GM21423 (cell line): ENCODE measurements at regions not wholly inside any gene's neighbourhood (a gene's known extent, or its start where the extent isn't known, plus 50 kb on each side); places are given as distances from the start of the nearest gene placed in this dataset.
"Not testable (repeated sequence)": the region's sequence is repeated elsewhere in the genome, so short reads cannot be mapped to it uniquely, and the experiment has no call there.

ENCODE experiments used
- ATAC-seq: cut with Tn5 transposase; IDR thresholded peaks from one replicate; pipeline ENCODE4 v1.9.1; 2021; ENCODE audit warnings: mild to moderate bottlenecking, moderate library complexity; ENCODE audit not compliant: unreplicated experiment

GRCh38 chr6:62819640-62820039, 391.6 kb upstream of the FKBP1C start:
- no peak for ATAC-seq

DNA sequence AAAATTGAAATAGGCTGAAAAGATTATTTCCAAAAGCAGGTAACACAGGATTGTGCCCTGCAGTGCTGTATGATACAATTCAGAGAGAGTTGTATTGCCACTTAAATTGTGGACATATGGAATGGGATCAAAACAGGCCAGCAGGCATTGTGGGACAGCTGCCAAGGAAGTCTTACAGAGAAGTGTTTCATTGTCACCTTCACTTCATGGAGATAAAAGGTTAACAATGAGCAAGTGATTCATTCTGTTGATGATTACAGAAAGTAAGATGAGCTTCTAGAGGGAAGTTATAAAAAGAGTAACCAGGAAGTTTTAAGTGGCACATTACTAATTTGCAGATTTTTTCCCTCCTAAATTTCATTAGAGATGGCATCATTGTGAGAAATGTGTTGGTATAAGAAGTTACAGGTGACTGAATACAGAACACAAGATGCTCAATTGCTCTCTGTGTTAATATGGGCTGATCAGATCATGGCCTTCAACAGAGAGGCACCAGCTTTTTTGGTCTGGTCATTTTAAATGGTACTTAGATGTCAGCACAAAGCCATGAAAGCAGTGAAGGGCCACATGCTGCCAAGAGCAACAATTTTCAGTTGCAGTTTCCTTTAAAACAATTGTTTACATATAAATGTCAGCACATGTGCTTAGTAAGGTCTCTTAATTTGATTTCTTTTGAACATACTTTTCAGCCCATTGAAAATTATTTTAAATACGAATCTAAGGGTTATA, 402.5 kb upstream of the FKBP1C start:
- no peak for ATAC-seq

DNA sequence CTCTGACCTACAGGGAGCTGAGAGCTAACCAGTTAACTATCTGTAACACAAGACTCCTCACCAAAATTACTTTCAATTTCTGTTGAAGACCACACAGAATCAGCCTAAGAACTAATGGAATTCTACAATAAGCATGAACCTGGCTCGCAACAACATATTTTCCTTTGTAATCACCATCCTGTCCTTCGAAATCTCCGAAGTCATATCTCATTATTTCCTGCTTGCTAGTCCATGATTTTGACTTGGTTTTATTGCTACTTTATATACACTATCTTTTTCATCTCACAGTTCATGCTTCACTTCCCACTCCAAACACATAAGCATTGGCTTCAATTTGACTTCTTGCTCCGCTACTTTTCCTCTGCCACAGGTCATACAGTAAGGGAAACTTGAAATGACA, 405.8 kb upstream of the FKBP1C start:
- no peak for ATAC-seq

DNA sequence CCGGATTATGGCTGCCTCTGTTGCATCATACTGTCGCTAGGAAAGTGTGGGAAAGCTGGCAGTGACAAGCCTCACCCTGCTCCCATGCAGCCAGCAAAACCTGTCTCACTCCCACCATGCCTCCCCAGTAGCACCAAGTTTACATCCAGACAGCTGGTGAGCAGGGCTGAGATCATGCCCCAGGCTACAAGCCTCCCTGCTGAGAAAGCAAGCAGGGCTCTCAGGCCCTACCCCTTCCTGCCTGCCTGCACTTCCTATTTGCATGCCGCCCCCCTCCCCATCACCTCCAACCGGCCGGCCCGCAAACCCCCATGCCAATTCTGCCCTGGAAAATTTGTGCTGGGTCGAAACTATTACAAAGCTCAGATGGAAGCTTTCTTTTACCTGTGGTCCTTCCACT, 408.2 kb upstream of the FKBP1C start:
- no peak for ATAC-seq

DNA sequence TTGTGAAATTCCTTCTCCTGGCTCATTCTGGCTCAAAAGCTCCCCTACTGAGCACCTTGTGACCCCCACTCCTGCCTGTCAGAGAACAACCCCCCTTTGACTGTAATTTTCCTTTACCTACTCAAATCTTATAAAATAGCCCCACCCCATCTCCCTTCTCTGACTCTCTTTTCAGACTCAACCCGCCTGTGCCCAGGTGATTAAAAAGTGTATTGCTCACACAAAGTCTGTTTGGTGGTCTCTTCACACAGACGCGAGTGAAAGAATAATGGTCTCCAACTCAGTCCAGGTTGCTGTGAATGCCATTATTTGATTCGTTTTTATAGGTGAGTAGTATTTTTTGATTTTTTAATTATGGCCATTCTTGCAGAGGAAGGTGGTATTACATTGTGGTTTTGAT, 414.1 kb upstream of the FKBP1C start:
- no peak for ATAC-seq

DNA sequence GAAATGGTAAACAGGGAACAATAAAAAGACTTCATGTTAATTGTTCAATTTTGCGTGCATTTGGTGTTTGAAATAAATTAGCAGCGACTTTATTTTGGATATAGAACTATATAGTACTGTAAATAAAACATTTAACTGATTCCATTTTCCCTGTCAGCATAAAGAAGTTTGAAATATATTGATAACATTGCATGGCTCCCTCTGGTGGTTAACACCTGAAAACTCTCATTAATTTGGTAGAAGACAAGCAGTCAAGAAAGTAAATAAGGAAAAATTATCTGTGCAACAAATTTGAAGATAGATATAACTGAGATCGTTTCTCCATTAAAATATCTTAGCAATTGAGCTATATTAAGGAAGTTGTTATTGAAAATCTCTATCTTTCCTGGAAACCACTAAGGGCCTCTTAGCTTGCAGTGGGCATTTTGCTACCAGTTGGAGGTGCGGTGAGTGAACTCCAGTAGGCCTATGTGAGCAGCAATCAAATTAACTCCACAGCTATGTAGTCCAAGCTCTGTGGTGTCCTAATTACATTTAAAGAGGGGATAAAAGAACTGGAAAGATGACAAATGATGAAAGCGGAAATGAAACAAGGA, 435.7 kb upstream of the FKBP1C start:
- no peak for ATAC-seq

DNA sequence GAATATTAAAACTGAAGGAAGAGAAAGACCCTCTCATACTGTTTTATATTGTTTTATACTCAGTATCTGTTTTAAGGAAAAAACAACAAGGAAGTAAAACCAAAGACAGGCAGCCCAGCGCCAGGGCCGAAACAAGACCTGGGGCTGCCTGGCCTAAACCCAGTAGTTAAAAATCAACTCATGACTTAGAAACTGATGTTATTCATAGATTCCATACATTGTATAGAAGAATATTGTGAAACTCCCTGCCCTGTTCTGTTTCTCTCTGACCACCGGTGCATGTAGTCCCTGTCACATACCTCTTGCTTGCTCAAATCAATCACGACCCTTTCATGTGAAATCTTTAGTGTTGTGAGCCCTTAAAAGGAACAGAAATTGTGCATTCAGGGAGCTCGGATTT, 445.1 kb upstream of the FKBP1C start:
- not testable (repeated sequence) for ATAC-seq

DNA sequence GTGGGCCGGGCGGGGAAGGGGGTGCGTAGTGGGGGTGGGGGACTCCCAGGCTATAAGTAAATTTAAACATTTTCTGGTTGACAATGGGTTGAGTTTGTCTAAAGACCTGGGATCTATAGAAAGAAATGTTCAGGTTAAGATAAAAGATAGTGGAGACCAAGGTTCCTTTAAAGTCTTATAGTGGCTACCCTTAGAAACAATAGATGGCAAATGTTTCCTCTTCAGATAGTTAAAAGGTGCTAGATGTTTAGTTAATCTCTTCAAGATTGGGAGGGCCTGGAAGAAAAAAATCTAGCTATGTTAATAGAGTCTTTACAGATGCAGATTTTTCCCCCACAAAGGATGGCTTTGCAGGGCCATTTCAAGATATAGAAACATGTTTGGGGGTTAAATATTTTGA, 446.4 kb upstream of the FKBP1C start:
- ATAC-seq, result no peak

DNA sequence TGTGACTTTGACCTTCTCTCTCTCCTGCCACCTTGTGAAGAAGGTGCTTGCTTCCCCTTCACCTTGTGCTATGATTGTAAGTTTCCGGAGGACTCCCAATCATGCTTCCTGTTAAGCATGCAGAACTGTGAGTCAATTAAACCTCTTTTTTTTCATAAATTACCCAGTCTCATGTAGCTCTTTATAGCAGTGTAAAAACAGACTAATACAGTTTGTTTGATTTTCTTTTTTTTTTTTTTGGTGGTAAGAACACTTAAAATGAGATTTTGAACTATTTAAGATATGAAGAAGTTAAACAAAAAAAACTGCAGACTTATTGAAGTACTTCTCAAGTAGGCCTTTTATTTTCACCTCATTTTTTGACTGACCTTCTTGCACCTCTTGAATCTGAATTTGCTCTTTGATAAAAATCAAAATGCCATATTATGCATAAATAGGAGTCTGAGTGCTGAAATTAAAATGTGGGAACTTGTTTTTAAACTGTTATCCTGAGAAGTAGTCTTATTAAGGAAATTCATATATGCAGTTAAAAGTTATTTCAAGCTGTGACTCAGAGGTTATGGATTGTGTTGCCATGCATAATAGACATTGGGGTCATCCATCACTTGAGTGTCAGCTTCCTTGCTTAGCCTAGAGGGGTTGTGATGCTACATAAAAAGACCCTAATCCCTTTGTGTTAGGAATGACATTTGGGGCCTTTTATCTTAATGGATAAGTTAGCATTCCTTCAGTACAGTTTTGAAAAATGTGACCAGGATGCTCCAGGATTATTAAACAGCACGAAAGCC, 447.9 kb upstream of the FKBP1C start:
- no peak for ATAC-seq

- ATAC-seq, result no peak
Measured at GRCh38 chr6:62746968-62747367, 460.9 kb upstream of the KHDRBS2 start.

GRCh38 chr6:62746161-62746560, 460.1 kb upstream of the KHDRBS2 start:
- ATAC-seq, result no peak

GRCh38 chr6:62740596-62740995, 454.6 kb upstream of the KHDRBS2 start:
- no peak for ATAC-seq

DNA sequence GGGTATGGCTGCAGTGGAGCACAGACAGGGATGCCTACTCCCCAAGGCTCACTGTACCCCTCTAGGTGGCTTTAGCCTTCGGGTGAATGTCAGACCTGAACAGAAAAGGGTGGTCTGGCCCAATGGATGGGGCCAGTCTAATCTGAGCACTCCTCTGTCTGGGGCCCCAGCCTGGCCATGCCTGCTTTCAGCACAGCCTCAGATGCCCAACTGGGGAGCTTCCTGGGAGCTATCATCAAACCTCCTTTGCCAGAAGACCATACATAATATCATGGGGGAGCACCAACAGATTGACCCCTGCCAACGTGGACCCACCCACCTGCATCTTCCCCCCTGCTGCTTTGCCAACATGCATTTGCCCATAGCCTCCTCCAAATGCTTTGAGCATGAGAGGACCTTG, 454.1 kb upstream of the KHDRBS2 start:
- no peak for ATAC-seq

DNA sequence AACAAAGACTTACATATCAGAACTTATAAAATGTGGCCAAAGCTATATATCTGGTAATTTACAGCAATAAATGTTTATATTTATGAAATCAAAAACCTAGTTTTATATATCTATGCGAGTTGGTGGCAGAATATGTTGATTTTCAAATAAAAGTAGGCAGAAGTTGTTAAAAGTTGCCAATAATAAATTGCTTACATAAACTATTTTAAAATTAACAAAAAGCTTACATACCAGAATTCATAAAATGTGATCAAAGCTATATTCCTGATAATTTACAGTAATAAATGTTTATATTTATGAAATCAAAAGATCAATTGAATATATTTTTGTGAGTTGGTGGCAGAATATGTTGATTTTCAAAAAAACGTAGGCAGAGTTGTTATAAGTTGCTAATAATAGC, 451.8 kb upstream of the KHDRBS2 start:
- ATAC-seq, result no peak

DNA sequence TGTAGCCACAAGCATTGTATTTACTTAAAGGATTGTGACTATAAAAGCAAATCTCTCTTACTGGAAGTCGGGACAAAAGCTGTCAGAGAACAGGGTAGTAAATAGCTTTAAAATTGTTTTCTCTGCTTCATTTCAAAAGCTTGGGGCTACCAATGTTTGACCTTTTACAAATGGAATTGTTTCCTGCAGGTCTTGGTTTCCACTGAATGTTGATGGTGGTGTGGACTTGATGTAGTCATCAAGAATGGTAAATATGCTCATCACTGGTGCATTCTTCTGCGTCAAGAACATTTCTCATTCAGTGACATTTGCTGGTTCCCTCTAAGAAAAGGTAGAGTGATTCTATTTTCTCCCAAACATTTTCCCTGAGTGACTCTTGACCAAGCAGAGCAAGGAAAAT, 435.4 kb upstream of the KHDRBS2 start:
- ATAC-seq, result no peak

GRCh38 chr6:62716719-62717118, 430.7 kb upstream of the KHDRBS2 start:
- no peak for ATAC-seq

DNA sequence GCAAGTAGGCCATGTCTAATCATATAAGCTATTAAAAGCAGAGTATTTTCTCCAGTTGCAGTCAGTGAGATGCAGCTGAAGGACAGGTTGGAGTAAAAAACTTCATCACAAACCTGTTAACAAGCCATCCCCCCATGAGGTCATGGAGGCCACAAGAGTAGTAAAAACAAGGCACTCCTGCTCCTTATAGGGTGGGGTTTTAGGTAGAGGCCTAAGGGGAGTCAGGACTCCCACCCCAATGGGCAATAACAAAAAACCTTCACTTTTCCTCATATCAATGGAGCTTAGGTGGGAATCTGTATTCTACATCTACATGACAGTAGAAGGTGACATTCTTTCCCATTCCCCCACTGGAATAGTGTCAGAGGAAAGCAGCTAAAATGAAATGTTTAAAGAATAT, 428.1 kb upstream of the KHDRBS2 start:
- ATAC-seq, result no peak

- ATAC-seq, result no peak
Measured at GRCh38 chr6:62711750-62712149, 425.7 kb upstream of the KHDRBS2 start.

DNA sequence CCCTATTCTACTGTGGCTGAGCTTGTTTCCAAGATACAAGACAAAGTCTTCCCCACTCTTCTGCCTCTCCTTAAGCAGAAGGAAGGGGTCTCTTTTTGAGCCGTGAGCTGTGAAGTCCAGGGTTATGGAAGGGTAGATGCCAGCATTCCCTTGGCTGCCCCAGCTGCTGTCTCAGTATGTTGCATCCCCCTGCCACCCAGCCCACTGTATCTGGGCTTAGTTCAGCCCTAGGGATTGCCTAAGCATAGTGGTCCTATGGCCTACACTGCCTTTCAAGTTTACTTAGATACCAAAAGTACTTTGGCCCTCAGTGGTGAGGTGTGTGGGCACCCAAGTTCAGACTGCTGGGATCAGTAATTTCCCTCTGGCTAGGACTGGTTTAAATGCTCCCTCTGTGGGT, 421.9 kb upstream of the KHDRBS2 start:
- ATAC-seq, result no peak

- no peak for ATAC-seq
Measured at GRCh38 chr6:62707156-62707555, 421.1 kb upstream of the KHDRBS2 start.

GRCh38 chr6:62683063-62683462, 397.0 kb upstream of the KHDRBS2 start:
- ATAC-seq, result no peak

GRCh38 chr6:62681108-62681507, 395.1 kb upstream of the KHDRBS2 start:
- ATAC-seq, result no peak
